CD1c-positive myeloid dendritic cell (primary cell): ENCODE measurements at regions not wholly inside any gene's neighbourhood (a gene's known extent, or its start where the extent isn't known, plus 50 kb on each side); places are given as distances from the start of the nearest gene placed in this dataset.

Experiments
- DNase-seq: peaks from one replicate; pipeline ENCODE4 v3.0.0-alpha.2; 2016; ENCODE audit errors: extremely low spot score

DNA sequence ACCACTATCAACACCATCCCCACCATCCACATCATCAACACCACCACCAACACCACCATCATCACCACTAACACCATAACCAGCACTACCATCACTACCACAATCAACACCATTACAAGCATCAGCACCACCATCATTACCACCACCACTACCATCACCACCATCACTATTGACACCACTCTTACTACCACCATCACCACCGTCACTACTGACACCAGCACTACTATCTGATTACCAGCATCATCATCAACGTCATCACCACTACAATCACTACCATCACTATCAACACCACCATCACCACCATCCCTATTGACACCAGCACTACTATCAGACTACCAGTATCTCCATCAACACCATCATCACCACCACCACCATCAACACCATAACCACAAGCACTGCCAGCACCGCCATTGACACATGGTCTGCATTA, 106.1 kb upstream of the RUNX3 start:
- no peak for DNase-seq

DNA sequence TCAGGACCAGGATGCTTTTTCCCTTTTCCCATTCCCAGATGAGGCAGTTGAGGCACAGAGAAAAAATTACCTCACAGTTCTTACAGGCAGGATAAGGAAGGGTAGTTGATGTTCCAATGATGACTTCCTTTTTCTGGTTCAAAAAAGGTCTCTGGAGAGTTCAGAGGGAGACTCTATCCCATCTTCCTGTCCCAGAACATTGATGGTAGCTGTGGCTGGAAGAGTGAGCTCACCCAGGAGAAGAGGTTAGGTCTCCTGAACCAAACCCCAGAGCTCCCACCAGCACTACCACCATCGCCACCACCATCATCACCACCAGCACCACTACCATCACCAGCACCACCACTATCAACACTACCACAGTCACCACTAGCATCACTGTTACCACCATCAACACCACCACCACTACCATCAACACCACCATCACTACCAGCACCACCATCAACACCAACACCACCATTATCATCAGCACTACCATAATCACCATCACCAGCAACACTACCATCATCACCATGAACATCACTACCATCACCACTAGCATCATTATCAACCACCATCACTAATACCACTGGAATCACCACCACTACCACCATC, 105.5 kb upstream of the RUNX3 start:
- DNase-seq, result no peak

DNA sequence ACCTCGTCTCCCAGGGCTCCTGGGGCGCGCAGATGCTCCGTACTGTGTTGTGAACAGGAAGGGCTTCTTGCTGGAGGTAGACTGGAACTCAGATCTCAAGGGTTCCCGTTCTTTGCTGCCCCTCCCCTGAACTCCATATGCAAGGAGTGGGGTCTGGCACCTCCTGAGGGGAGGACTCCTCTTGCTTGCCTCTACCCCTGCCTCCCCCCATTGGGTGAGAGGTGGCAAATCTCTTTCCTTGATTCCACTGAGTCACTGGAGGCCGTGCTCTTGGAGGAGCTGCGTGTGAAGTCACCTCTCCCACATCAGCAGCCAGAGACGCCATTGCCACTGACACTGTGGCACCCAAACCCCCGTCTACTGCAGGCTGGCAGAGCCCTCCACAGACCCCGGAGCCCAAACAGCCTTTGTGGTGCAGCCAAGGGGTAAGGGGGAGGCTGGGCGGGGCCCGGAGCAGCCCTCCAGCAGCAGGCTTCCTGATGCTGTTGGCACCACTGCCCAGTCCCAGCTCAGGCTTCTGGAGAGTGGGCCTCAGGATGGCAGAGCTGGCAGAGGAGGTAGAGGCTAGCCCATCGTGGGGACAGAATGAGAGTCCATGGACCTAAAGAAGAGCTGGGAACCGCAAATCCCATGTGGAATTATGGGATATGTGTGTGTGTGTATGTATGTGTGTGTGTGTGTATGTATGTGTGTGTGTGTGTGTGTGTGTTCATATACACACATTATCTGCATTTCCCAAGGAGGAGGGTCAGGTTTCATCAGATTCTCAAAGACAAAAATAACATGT, 104.9 kb upstream of the RUNX3 start:
- DNase-seq, result no peak

DNA sequence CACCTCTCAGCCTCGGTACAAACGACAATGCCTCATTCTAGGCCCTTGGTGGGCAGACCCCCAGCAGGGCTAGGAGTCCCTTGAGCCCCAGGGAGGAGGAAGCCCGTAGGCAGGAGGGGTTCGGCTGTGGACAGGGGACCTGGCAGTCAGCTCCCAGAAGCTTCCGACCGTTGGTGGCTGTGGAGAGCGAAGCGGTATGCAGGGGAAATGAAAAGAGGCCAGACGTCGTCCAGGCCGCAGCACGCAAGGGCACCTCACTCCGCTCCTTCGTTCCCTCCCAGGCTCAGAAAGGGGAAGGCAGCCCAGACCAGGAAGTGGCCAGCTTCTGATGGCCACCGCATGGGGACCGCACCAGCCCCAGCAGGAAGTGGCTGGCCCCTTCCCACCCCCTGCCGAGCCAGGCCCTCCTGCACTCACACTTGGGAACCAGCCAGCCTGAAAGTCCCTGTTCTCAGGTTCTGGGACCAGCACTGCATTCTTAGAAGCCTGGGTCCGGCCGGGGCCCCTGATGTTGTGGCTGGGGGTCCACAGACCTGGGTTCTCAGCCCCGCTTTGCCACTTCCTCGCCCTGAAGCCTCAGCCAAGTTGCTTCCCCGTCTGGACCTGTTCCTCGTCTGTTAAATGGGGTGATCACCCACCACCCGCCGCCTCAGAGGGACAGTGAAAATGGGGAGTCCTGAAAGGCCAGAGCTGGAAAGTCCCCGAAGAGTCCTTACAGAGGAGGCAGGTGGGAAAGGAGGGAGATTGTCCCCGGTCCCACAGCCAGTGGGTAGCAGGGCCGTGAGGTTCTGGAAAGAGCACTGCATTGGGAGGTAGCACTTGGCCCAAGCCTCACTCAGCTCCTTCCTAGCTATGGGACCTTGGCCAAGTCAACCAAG, 104.0 kb upstream of the RUNX3 start:
- DNase-seq, result peak; percentile 93

DNA sequence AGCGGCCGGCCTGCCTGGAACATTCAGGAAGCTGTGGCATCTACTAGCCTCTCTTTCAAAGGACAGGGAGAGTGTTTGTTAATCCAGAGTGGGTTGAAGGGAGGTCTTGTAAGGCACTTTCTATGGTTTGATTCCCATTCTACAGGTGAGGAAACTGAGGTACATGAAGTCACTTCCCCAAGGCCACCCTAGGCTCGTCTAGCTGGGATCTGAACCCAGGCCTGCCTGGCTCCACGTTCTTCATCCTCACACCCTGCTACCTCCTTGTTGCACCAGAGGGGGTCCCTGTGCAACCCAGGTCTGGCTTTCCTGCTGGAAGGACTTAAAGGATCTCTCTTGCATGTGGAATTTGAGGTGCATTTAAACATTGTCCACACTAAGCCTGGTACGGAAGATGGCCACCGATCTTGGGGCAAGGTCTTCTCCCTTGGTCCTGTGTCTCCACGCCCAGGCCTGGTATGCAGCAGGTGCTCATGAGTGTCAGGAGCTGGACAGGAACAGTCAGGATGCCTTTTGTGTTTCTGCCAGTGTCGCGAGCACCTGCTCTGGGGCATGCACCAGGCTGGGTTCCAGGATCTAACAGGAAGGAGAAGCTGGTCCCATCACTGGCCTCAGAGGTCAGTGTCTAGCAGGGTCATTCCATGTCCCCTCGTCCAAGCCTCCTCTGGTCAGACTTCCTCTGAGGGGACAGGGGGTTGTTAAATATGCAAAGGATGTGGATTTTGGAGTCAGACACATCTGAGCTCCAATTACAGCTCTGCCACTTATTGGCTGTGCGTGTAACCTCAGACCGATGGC, 103.2 kb upstream of the RUNX3 start:
- no peak for DNase-seq

DNA sequence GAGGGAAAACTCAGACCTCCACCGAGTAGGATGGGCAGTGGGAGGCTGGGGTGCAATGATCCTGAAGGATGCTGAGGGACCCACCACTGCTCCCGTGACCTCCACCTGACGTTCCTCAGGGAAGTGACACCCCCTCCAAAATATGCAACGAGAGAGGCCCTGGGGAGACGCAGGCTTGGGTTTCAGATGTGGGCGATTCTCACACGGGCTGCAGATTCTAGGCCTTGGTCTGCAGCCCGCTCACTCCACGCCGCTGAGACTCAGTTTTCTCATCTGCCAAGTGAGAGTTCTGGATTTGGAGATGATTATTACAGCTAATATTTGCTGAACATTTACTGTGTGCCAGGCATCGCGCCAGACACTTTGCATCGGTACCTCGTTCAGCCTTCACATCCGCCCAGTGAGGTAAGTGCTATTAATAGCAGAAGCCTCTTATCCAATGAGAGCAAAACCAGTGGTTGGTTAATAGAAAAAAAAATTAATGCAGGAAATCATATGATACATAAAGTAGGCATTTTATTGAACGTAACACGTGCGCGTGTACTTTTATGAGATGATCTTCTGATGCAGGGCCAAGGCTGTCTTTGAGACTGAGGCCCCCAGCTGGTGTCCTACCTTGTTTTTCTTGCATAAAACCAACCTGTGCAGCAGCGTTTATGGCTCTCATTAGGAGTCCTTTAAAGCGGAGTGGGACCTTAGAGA, 102.0 kb upstream of the RUNX3 start:
- peak; percentile 73 for DNase-seq

DNA sequence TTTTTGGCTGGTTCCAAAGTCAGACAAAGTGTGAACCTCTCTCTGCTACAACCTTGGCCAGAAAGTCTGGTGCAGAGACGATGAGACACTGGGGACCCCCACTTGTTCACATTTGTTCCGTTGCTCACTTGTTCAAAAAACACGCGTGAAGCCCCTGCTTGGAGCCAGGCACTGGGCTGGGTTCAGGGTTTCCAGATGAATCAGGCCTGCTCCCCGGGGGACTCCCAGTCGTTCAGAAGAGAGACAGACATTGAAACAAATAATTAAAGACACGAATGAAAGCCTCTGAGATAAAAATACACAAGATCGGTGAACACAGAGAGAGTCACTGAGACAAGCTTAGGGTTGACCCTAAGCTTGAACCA, 101.5 kb upstream of the RUNX3 start:
- DNase-seq, result no peak

DNA sequence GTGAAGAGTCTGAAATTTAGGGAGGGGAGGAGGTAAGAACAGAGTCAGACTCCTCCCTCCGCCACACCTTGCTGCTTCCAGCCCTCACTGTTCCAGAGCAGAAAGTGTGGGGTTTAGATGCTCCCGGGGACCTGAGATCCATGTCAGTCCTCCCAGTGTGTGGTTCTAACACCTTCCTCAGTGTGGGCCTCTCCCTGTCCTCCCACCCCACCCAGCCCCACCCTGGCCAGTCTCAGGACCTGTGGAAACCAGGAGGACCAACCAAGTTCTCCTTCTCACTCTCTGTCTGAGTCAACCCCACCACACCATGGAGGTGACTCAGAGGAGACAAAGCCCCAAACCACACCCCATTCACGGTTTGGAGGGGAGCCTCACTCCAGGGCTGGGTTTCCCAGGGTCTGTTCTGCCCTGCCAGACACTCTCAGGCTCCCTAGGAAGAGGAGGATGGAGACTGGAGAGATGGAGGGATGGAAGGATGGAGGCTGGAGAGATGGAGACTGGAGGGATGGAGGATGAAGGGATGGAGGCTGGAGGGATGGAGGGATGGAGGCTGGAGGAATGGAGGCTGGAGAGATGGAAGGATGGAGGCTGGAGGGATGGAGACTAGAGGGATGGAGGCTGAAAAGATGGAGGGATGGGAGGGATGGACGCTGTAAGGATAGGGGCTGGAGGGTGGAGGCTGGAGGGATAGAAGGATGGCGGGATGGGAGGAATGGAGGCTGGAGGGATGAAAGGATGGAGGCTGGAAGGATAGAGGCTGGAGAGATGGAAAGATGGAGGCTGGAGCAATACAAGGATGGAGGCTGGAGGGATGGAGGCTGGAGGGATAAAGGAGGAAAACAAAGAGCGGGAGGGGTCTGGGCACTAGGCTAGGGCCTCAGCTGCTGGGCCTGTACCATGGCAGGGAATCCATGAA, 100.9 kb upstream of the RUNX3 start:
- DNase-seq, result peak; percentile 89

DNA sequence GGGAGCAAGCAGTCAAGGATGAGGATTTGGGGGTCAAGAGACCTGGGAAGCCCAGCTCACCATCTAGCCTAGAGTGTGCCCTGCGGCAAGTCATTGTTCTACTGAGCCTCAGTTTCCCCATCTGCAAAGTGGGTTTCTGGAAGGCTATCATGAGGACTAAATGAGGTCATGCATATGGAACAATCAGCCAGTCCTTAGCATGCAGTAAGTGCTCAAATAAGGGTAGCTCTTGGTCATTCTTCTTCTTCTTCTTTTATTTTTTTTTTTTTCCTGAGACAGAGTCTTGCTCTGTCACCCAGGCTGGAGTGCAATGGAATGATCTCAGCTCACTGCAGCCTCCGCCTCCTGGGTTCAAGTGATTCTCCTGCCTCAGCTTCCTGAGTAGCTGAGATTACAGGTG, 99.9 kb upstream of the RUNX3 start:
- no peak for DNase-seq

DNA sequence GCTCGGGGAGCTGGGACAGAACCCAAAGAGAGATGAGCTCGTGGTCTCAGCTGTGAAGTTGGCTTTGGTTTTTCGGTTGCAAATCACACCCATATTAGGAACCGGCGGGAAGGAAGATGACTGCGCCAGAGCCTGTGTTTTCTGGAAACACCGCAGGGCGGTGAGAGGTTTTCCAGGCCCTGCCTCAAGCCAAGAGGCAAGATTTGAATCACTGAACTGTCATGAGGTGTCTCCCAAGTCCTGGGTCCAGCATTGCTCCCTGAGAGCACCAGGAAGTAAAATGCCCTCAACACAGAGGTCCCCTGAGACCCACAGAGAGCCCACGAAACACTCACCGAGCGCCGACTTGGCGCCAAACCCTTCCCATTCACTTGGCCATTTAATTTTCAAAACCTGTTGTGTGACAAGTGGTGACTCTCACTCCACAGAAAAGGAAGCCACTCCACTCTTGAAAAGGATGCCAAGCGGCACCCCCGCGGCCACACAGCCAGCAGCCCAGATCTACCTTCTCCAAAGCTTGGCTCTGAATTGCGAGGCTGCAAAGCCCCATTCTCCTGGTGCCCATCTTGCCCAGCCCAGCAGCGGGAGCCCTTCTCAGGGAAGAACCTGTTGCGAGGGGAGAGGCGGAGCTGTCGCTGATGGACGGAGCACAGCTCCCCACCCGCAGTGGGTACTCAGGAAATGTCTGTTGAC, 99.0 kb upstream of the RUNX3 start:
- peak; percentile 42 for DNase-seq

DNA sequence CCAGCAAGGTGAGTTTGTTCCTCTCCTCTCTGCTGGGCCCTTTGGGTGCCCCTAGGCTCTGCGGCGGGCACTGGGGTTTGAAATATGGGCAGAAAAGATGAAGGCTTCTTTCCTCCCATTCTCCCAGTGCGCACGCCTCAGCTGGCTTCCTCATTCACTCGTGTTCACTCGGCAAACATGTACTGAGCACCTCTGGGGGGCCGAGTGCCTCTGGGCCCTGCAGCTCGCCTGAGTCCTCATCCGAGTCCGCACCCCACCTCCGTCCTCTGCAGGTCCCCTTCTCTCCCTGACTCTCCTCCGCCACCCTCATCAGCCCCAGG, 98.5 kb upstream of the RUNX3 start:
- no peak for DNase-seq

DNA sequence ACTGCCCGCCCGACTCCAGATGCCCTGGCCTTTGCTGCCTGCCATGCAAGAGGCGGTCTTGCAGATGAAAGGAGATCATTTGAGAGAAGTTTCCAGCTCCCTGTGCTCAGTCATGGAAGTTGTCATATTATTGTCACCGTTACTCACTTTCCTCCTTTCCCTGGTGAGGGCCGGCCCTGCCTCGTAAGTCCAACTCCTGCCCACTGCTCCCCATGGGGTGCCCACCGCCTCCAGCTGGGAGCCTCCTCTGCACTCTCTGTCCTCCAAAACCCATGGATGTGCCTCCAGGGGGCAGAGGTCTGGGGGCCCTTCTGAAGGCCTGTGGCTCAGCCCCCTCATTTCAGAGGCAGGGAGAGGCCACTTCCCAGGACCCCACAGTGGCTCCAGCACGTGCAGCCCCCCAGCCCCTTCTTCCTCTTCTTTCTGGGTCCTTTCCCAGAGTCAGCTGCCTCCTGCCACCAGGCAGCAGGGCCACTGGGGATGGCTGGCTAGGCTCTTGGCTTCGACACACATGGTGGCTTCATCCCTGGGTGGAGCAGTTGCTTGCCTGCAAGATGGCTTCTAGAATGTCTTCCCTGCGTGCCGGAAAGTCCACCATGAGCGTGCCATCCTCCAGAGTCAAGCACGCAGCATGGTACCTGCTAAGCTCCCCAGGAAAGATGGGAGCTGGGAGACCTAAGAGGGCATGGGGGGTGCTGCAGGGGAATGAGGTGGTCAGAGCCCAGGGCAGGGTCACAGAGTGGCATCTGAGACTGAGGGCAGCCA, 97.9 kb upstream of the RUNX3 start:
- DNase-seq, result no peak

DNA sequence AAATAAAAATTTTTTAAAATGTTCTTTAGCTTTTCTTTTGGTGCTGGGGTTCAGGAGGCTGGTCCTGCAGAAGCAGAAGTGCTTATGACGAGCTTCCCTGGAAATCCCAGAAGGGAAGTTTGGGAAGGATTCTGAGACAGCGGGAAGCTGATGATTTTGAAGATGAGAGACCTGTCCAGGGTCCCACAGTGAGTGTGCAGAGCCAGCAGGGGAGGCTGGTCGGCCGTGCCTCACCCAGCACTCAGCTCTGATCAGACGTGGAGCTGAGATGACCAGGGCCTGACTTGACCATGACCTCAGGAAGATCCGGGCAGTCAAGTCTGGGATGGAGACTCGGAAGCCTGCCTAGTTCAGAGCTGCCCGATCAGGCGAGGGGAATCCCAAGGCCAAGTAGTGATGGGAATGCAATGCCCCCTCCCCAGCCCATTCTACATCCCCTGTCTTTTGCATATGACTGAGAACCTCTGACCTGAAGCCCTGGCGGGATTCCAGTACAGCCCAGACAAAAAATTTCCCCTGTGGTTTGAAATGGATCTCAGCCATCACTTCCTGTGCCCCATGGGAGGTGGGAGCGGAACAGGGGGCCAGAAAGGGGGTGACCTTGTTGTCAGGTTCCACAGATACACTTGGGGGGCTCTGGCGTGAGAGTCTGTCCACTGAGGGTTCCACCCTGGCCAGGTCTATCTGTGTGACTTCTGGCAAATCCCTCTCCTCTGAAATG, 96.8 kb upstream of the RUNX3 start:
- no peak for DNase-seq

DNA sequence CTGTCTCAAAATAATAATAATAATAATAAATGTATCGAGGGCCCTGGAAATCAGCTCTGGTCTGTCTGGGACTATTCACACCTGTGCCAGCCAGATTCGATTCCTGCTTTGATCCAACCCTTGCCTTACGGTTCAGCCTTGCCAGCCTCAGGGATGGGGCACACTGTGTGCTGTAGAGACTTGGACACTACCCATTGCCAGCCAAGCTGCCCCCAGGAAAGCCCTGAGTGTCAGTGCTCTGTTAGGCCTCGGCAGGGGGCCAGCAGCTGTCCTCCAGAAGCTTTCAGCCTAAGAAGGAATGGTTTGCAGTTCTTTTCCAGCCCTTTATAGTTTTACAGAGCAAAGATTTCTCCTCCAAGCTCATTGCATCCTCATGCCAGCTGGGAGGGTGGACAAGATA, 96.2 kb upstream of the RUNX3 start:
- no peak for DNase-seq

DNA sequence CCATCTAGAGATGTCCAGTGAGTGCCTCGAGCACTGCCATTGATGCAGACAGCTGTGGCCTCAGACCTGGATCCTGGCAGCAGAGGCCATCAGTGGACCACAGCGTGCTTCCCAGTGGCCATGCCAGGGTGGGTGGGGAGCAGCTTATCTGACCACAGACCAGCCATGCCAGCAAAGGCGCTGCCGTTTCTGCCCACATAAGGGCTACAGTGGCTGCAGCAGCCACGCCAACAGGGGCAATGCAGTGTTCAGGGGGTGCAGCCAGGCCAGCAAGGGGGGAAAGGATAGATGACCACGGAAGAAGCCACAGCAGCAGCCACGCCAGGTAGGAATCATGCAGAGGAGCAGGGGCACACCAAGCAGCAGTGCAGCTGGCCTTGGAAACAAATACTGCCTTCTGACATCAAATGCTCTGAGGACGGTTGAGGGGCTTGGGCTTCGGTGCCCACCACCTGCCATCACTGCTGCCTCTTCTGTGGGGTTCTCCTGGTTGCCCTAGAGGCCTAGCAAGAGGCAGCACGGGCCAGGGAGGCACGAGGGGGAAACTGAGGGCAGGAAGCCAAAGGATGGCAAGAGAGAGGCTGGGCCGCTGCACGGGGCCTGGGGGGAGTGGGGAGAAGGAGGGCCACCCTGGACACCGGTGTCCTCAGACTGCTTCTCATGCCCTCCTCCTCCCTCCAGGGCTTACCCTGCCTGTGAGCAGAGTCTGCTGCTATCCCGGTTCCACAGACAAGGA, 94.7 kb upstream of the RUNX3 start:
- DNase-seq, result no peak

DNA sequence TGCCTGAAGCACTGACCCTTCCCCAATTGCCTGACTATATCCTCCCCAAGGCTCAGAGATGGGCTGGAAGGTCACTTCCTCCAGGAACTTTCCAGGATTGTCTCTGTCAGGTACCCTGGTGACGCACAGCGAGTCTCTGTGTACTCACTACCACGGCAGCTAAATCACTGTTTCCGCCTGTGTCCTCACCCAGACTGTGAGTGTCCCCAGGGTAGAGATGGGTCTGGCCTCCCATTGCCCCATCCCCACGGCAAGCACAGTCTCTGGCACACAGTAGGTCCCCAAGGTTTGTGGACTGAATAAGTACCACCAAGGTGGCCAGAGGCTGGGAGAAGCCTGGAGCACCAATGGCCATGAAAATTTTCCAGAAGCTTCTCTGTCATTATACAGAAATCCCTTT, 93.8 kb upstream of the RUNX3 start:
- DNase-seq, result no peak

DNA sequence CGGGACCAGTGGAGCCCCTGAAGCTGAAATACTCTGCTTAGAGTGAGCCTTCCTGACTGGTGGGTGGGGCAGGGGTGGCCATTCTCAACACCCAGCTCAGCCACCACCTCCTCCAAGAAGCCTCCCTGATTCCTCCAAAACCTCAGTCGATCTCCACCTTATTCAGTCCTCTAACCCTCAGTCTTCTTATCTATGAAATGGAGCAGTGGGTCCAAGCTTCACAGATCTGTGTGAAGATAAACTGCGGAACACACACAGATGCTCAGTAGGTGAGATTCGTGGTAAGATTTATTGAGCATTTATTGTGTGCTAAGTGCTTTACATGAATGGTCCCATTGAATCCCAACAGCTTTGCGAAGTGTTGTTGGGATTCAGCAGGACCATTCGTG, 93.1 kb upstream of the RUNX3 start:
- no peak for DNase-seq
